ENCODE measurements at regions not wholly inside any gene's neighbourhood (a gene's known extent, or its start where the extent isn't known, plus 50 kb on each side); places are given as distances from the start of the nearest gene placed in this dataset.

GRCh38 chr5:143635888-143636287 lies 176.1 kb upstream of the HMHB1 start:
- no peak for TF ChIP-seq CTCF (IDR thresholded peaks at IDR 0.05)
- TF ChIP-seq RELA (CRISPR knock-in tag; IDR thresholded peaks at IDR 0.05; ENCODE audit: borderline replicate concordance): no peak
- TF ChIP-seq CREB1 (CRISPR knock-in tag; IDR thresholded peaks at IDR 0.05): no peak
